Germinal center (tissue), 1 donor: ENCODE measurements at regions not wholly inside any gene's neighbourhood (a gene's known extent, or its start where the extent isn't known, plus 50 kb on each side); places are given as distances from the start of the nearest gene placed in this dataset.
"Not testable (repeated sequence)": the region's sequence is repeated elsewhere in the genome, so short reads cannot be mapped to it uniquely, and the experiment has no call there.

Experiments used
- DNase-seq: peaks from one replicate; pipeline ENCODE4 v3.0.0; 2012; ENCODE audit warnings: mixed read lengths, low spot score

- no peak for DNase-seq
These were observed 50.6 kb upstream of the ZMYND8 start for GRCh38 chr20:47406849-47407682.

- no peak for DNase-seq
These were observed 54.7 kb upstream of the ZMYND8 start for GRCh38 chr20:47411161-47411560.

- DNase-seq: peak; percentile 71
These were observed 55.6 kb upstream of the ZMYND8 start for GRCh38 chr20:47412083-47412482.

- DNase-seq: no peak
These were observed 56.7 kb upstream of the ZMYND8 start for GRCh38 chr20:47413189-47413588.

- DNase-seq: no peak
These were observed 61.0 kb upstream of the ZMYND8 start for GRCh38 chr20:47417245-47418068.

GRCh38 chr20:47418069-47418757 lies 61.7 kb upstream of the ZMYND8 start:
- no peak for DNase-seq

- no peak for DNase-seq
These were observed 63.5 kb upstream of the ZMYND8 start for GRCh38 chr20:47419953-47420514.

GRCh38 chr20:47421076-47421475 lies 64.6 kb upstream of the ZMYND8 start:
- no peak for DNase-seq

GRCh38 chr20:47423586-47423985 lies 67.1 kb upstream of the ZMYND8 start:
- DNase-seq: no peak

- no peak for DNase-seq
These were observed 70.6 kb upstream of the ZMYND8 start for GRCh38 chr20:47427067-47427466.

GRCh38 chr20:47427746-47428145 lies 71.2 kb upstream of the ZMYND8 start:
- no peak for DNase-seq

- no peak for DNase-seq
These were observed 71.7 kb upstream of the ZMYND8 start for GRCh38 chr20:47428164-47428563.

GRCh38 chr20:47428851-47429336 lies 72.4 kb upstream of the ZMYND8 start:
- no peak for DNase-seq

GRCh38 chr20:47429409-47429808 lies 72.3 kb upstream of the NCOA3 start:
- no peak for DNase-seq

- DNase-seq: no peak
These were observed 70.7 kb upstream of the NCOA3 start for GRCh38 chr20:47430862-47431588.

GRCh38 chr20:47432834-47433210 lies 68.9 kb upstream of the NCOA3 start:
- no peak for DNase-seq

GRCh38 chr20:47434128-47434779 lies 67.4 kb upstream of the NCOA3 start:
- DNase-seq: not testable (repeated sequence)

GRCh38 chr20:47438464-47439381 lies 63.0 kb upstream of the NCOA3 start:
- peak; percentile 57 for DNase-seq

GRCh38 chr20:47440857-47441773 lies 60.6 kb upstream of the NCOA3 start:
- DNase-seq: no peak
